H9 (cell line): ENCODE measurements at regions not wholly inside any gene's neighbourhood (a gene's known extent, or its start where the extent isn't known, plus 50 kb on each side); places are given as distances from the start of the nearest gene placed in this dataset.

Source experiments
- DNase-seq: peaks from one replicate; pipeline ENCODE4 v3.0.0-alpha.2; 2017
- H2AFZ ChIP-seq: one replicate; pipeline ENCODE4 v1.6.1; 2013; ENCODE audit warnings: mild to moderate bottlenecking, low read length, control low read depth, moderate library complexity
- H2AK5ac ChIP-seq: 2 replicates; pipeline ENCODE4 v1.6.1; 2013; ENCODE audit warnings: low read length, control low read depth, mixed read lengths; ENCODE audit not compliant: insufficient read length
- H2BK120ac ChIP-seq: one replicate; pipeline ENCODE4 v1.6.1; 2013; ENCODE audit warnings: low read depth, mild to moderate bottlenecking, low read length, control low read depth, inconsistent platforms; ENCODE audit not compliant: poor library complexity, severe bottlenecking
- H2BK12ac ChIP-seq: 2 replicates; pipeline ENCODE4 v1.6.1; 2013; ENCODE audit warnings: low read length, control low read depth, mixed read lengths, low read depth; ENCODE audit not compliant: insufficient read length
- H2BK15ac ChIP-seq: 2 replicates; pipeline ENCODE4 v1.6.1; 2013; ENCODE audit warnings: low read depth, low read length, control low read depth
- H2BK20ac ChIP-seq: one replicate; pipeline ENCODE4 v1.6.1; 2013; ENCODE audit warnings: low read depth, mild to moderate bottlenecking, low read length, control low read depth, inconsistent platforms; ENCODE audit not compliant: poor library complexity, severe bottlenecking
- H2BK5ac ChIP-seq: 2 replicates; pipeline ENCODE4 v1.6.1; 2013; ENCODE audit warnings: low read length, control low read depth, mixed read lengths; ENCODE audit not compliant: insufficient read length
- H3K14ac ChIP-seq: 2 replicates; pipeline ENCODE4 v1.6.1; 2013; ENCODE audit warnings: low read length, control low read depth; ENCODE audit not compliant: insufficient read depth
- H3K18ac ChIP-seq: 2 replicates; pipeline ENCODE4 v1.6.1; 2013; ENCODE audit warnings: low read depth, mild to moderate bottlenecking, mixed read lengths, low read length, control low read depth; ENCODE audit not compliant: insufficient read length
- H3K23ac ChIP-seq: 2 replicates; pipeline ENCODE4 v1.6.1; 2013; ENCODE audit warnings: low read length, control low read depth, mixed read lengths, low read depth; ENCODE audit not compliant: insufficient read length
- H3K23me2 ChIP-seq: 2 replicates; pipeline ENCODE4 v1.6.1; 2013; ENCODE audit warnings: low read depth, mild to moderate bottlenecking, mixed read lengths, low read length, control low read depth; ENCODE audit not compliant: insufficient read length, poor library complexity, severe bottlenecking
- H3K27ac ChIP-seq: 2 replicates; pipeline ENCODE4 v1.5.1; 2013; ENCODE audit warnings: low read length, control low read depth, mixed read lengths, low read depth; ENCODE audit not compliant: insufficient read length
- H3K27me3 ChIP-seq: 2 replicates; pipeline ENCODE4 v1.6.1; 2013; ENCODE audit warnings: low read length, control low read depth, inconsistent platforms; ENCODE audit not compliant: insufficient read depth
- H3K4ac ChIP-seq: 2 replicates; pipeline ENCODE4 v1.6.1; 2013; ENCODE audit warnings: low read depth, mild to moderate bottlenecking, control low read depth, inconsistent platforms, low read length, moderate library complexity
- H3K4me1 ChIP-seq: 2 replicates; pipeline ENCODE4 v1.6.1; 2013; ENCODE audit warnings: low read length, control low read depth, inconsistent platforms; ENCODE audit not compliant: insufficient read depth
- H3K4me2 ChIP-seq: 2 replicates; pipeline ENCODE4 v1.6.1; 2013; ENCODE audit warnings: low read length, control low read depth, mixed read lengths; ENCODE audit not compliant: insufficient read length, insufficient read depth
- H3K56ac ChIP-seq: 2 replicates; pipeline ENCODE4 v1.6.1; 2013; ENCODE audit warnings: low read depth, mild to moderate bottlenecking, mixed read lengths, low read length, control low read depth; ENCODE audit not compliant: insufficient read length
- H3K79me1 ChIP-seq: 2 replicates; pipeline ENCODE4 v1.6.1; 2013; ENCODE audit warnings: low read depth, mild to moderate bottlenecking, moderate library complexity, low read length, control low read depth, inconsistent platforms; ENCODE audit not compliant: insufficient read depth, poor library complexity, severe bottlenecking
- H3K79me2 ChIP-seq: 2 replicates; pipeline ENCODE4 v1.6.1; 2013; ENCODE audit warnings: low read length, control low read depth, inconsistent platforms; ENCODE audit not compliant: insufficient read depth
- H3K9ac ChIP-seq: 2 replicates; pipeline ENCODE4 v1.6.1; 2013; ENCODE audit warnings: low read length, control low read depth, mixed read lengths; ENCODE audit not compliant: insufficient read length; ENCODE audit errors: extremely low read depth
- H3K9me3 ChIP-seq: one replicate; pipeline ENCODE4 v1.6.1; 2013; ENCODE audit warnings: low read depth, low read length, inconsistent platforms; ENCODE audit not compliant: control insufficient read depth
- H3T11ph ChIP-seq: one replicate; pipeline ENCODE4 v1.6.1; 2013; ENCODE audit warnings: mild to moderate bottlenecking, low read length, control low read depth, inconsistent platforms
- H4K20me1 ChIP-seq: one replicate; pipeline ENCODE4 v1.6.1; 2013; ENCODE audit not compliant: control insufficient read depth, insufficient read length, insufficient read depth
- H4K5ac ChIP-seq: 2 replicates; pipeline ENCODE4 v1.6.1; 2013; ENCODE audit warnings: low read depth, mild to moderate bottlenecking, mixed read lengths, low read length, control low read depth; ENCODE audit not compliant: insufficient read length
- H4K8ac ChIP-seq: replicated peaks from 2 replicates; pipeline ENCODE4 v1.6.1; 2013; ENCODE audit warnings: low read length, control low read depth, mixed read lengths, low read depth; ENCODE audit not compliant: insufficient read length
- H4K91ac ChIP-seq: 2 replicates; pipeline ENCODE4 v1.6.1; 2013; ENCODE audit warnings: low read depth, mild to moderate bottlenecking, moderate library complexity, mixed read lengths, low read length, control low read depth; ENCODE audit not compliant: insufficient read length
- H3K27ac Mint-ChIP-seq, 3 experiments: 2 replicates in 2 of 3; 3 replicates in 1 of 3; pipeline ENCODE4 v1.8.0; 2020 to 2021; ENCODE audit warnings: mixed read lengths in 3 of 3, mild to moderate bottlenecking in 1 of 3, moderate library complexity in 1 of 3
- H3K27me3 Mint-ChIP-seq: 2 replicates; pipeline ENCODE4 v1.8.0; 2021; ENCODE audit warnings: low read depth, mild to moderate bottlenecking, moderate library complexity, mixed read lengths
- H3K36me3 Mint-ChIP-seq, 3 experiments: 2 replicates in 2 of 3; 3 replicates in 1 of 3; pipeline ENCODE4 v1.8.0; 2020 to 2021; ENCODE audit warnings: low read depth in 3 of 3, mixed read lengths in 3 of 3; ENCODE audit not compliant: insufficient read depth in 1 of 3
- H3K4me1 Mint-ChIP-seq, 2 experiments: 2 replicates each; pipeline ENCODE4 v1.8.0; 2020; ENCODE audit warnings: mixed read lengths in 2 of 2
- H3K4me3 Mint-ChIP-seq, 2 experiments: 2 replicates in 1 of 2; 3 replicates in 1 of 2; pipeline ENCODE4 v1.8.0; 2020 to 2021; ENCODE audit warnings: mild to moderate bottlenecking in 2 of 2, mixed read lengths in 2 of 2, moderate library complexity in 1 of 2
- H3K9me3 Mint-ChIP-seq, 2 experiments: 2 replicates in 1 of 2; 3 replicates in 1 of 2; pipeline ENCODE4 v1.8.0; 2020; ENCODE audit warnings: mild to moderate bottlenecking in 2 of 2, mixed read lengths in 2 of 2, moderate library complexity in 1 of 2
- CTCF ChIP-seq: fragments of 200-600 bp; sonication (generic); conservative IDR thresholded peaks from 3 replicates; pipeline ENCODE4 v1.8.0; 2021; ENCODE audit warnings: antibody characterized with exemption, mild to moderate bottlenecking

GRCh38 chr6:100240798-100241197 lies 223.9 kb downstream of the SIM1 start:
- Histone ChIP-seq H2BK20ac (no peak overlapping the region), H2AK5ac (no peak overlapping the region), H3K79me2 (no peaks in the 10 kb centered on the region), H3K56ac (no peak overlapping the region), H2BK120ac (no peak overlapping the region), H3K4me1 (peaks cover 4% of the 10 kb centered on the region; the same call in 1 of the 2 replicates), H2BK5ac (no peak overlapping the region), H3K9me3 (no peaks in the 10 kb centered on the region), H3K4me2 (no peak overlapping the region), H4K8ac (no peak overlapping the region), H3K18ac (no peak overlapping the region), H3K27ac (no peak overlapping the region), H4K20me1 (no peaks in the 10 kb centered on the region), H2BK15ac (no peak overlapping the region), H3K23ac (no peak overlapping the region), H3K23me2 (no peaks in the 10 kb centered on the region), H3K27me3 (no peaks in the 10 kb centered on the region), H3K79me1 (no peaks in the 10 kb centered on the region), H4K5ac (no peak overlapping the region), H2BK12ac (no peak overlapping the region), H3K9ac (no peak overlapping the region), H2AFZ (no peak overlapping the region), H3T11ph (no peak overlapping the region), H3K14ac (no peak overlapping the region), H4K91ac (no peak overlapping the region), H3K4ac (no peak overlapping the region)
- Mint-ChIP-seq H3K36me3 (no peaks in the 10 kb centered on the region), H3K4me3 (no peak overlapping the region), H3K27ac (no peak overlapping the region), H3K27me3 (no peaks in the 10 kb centered on the region), H3K9me3 (no peaks in the 10 kb centered on the region), H3K4me1 (peaks cover 13 to 15% of the 10 kb centered on the region in 2 experiments)
- no peak for TF ChIP-seq CTCF
- no peak for DNase-seq
